GM19043 (cell line): ENCODE measurements at regions not wholly inside any gene's neighbourhood (a gene's known extent, or its start where the extent isn't known, plus 50 kb on each side); places are given as distances from the start of the nearest gene placed in this dataset.
"Not testable (repeated sequence)": the region's sequence is repeated elsewhere in the genome, so short reads cannot be mapped to it uniquely, and the experiment has no call there.

Experiments
- ATAC-seq: cut with Tn5 transposase; IDR thresholded peaks from one replicate; pipeline ENCODE4 v1.9.1; 2021; ENCODE audit warnings: low read depth; ENCODE audit not compliant: unreplicated experiment

- no peak for ATAC-seq
Measured at GRCh38 chr7:25677595-25677994, 449.3 kb upstream of the NPVF start.

- no peak for ATAC-seq
Measured at GRCh38 chr7:25678215-25678614, 449.9 kb upstream of the NPVF start.

- no peak for ATAC-seq
Measured at GRCh38 chr7:25680636-25681035, 452.4 kb upstream of the NPVF start.

- ATAC-seq, result no peak
Measured at GRCh38 chr7:25684360-25684759, 456.1 kb upstream of the NPVF start.

GRCh38 chr7:25686493-25686892 lies 458.2 kb upstream of the NPVF start:
- ATAC-seq, result no peak

- ATAC-seq, result no peak
Measured at GRCh38 chr7:25694211-25694610, 457.8 kb upstream of the NFE2L3 start.

- ATAC-seq, result no peak
Measured at GRCh38 chr7:25694699-25695098, 457.3 kb upstream of the NFE2L3 start.

- ATAC-seq, result no peak
Measured at GRCh38 chr7:25696571-25696970, 455.4 kb upstream of the NFE2L3 start.

- no peak for ATAC-seq
Measured at GRCh38 chr7:25698451-25699113, 453.4 kb upstream of the NFE2L3 start.

- ATAC-seq, result not testable (repeated sequence)
Measured at GRCh38 chr7:25700141-25700540, 451.9 kb upstream of the NFE2L3 start.

- ATAC-seq, result no peak
Measured at GRCh38 chr7:25704413-25704812, 447.6 kb upstream of the NFE2L3 start.

GRCh38 chr7:25706764-25707163 lies 445.2 kb upstream of the NFE2L3 start:
- no peak for ATAC-seq

GRCh38 chr7:25707768-25708620 lies 444.0 kb upstream of the NFE2L3 start:
- ATAC-seq, result no peak

GRCh38 chr7:25710959-25711358 lies 441.0 kb upstream of the NFE2L3 start:
- no peak for ATAC-seq

- ATAC-seq, result no peak
Measured at GRCh38 chr7:25711940-25712339, 440.1 kb upstream of the NFE2L3 start.

GRCh38 chr7:25712500-25712899 lies 439.5 kb upstream of the NFE2L3 start:
- no peak for ATAC-seq

- no peak for ATAC-seq
Measured at GRCh38 chr7:25714013-25714412, 438.0 kb upstream of the NFE2L3 start.

GRCh38 chr7:25716421-25716820 lies 435.6 kb upstream of the NFE2L3 start:
- no peak for ATAC-seq

GRCh38 chr7:25718596-25718995 lies 433.4 kb upstream of the NFE2L3 start:
- no peak for ATAC-seq

GRCh38 chr7:25719190-25719896 lies 432.7 kb upstream of the NFE2L3 start:
- no peak for ATAC-seq

- no peak for ATAC-seq
Measured at GRCh38 chr7:25720427-25720826, 431.6 kb upstream of the NFE2L3 start.
